Activated CD4-positive, alpha-beta T cell treated with anti-CD3 and anti-CD28 coated beads, Interleukin-2, amount 50 U/mL, for 1 hour (primary cell): ENCODE measurements at regions not wholly inside any gene's neighbourhood (a gene's known extent, or its start where the extent isn't known, plus 50 kb on each side); places are given as distances from the start of the nearest gene placed in this dataset.

Experiments used
- DNase-seq: peaks from one replicate; pipeline ENCODE4 v3.0.0-alpha.2; 2020

GRCh38 chr2:19746611-19747309, 155.0 kb downstream of the TTC32 start:
- peak; percentile 1 for DNase-seq

GRCh38 chr2:19746137-19746600, 155.6 kb downstream of the TTC32 start:
- DNase-seq = no peak

- DNase-seq = no peak
These were observed 156.3 kb downstream of the TTC32 start for GRCh38 chr2:19745318-19746136.

- no peak for DNase-seq
These were observed 157.2 kb downstream of the TTC32 start for GRCh38 chr2:19744456-19745199.

- DNase-seq = no peak
These were observed 158.1 kb downstream of the TTC32 start for GRCh38 chr2:19743641-19744040.

- no peak for DNase-seq
These were observed 158.9 kb downstream of the TTC32 start for GRCh38 chr2:19742872-19743271.

GRCh38 chr2:19739256-19739655, 162.5 kb downstream of the TTC32 start:
- no peak for DNase-seq

- no peak for DNase-seq
These were observed 163.1 kb downstream of the TTC32 start for GRCh38 chr2:19738707-19739106.

GRCh38 chr2:19736191-19736831, 165.5 kb downstream of the TTC32 start:
- no peak for DNase-seq

GRCh38 chr2:19733951-19734425, 167.8 kb downstream of the TTC32 start:
- no peak for DNase-seq

GRCh38 chr2:19733390-19733789, 168.4 kb downstream of the TTC32 start:
- DNase-seq = no peak

- DNase-seq = no peak
These were observed 169.5 kb downstream of the TTC32 start for GRCh38 chr2:19732255-19732654.

- DNase-seq = no peak
These were observed 170.3 kb downstream of the TTC32 start for GRCh38 chr2:19731515-19731914.

- DNase-seq = no peak
These were observed 170.7 kb downstream of the TTC32 start for GRCh38 chr2:19731037-19731436.

- no peak for DNase-seq
These were observed 173.7 kb downstream of the TTC32 start for GRCh38 chr2:19728125-19728524.

GRCh38 chr2:19725392-19725791, 176.4 kb downstream of the TTC32 start:
- no peak for DNase-seq

GRCh38 chr2:19723021-19723420, 178.8 kb downstream of the TTC32 start:
- no peak for DNase-seq

GRCh38 chr2:19722531-19722971, 179.2 kb downstream of the TTC32 start:
- DNase-seq = no peak

GRCh38 chr2:19720306-19720705, 181.5 kb downstream of the TTC32 start:
- no peak for DNase-seq

GRCh38 chr2:19719540-19719939, 182.2 kb downstream of the TTC32 start:
- DNase-seq = no peak

GRCh38 chr2:19717446-19717845, 184.3 kb downstream of the TTC32 start:
- no peak for DNase-seq

- DNase-seq = no peak
These were observed 186.9 kb downstream of the TTC32 start for GRCh38 chr2:19714926-19715325.

- no peak for DNase-seq
These were observed 188.9 kb downstream of the TTC32 start for GRCh38 chr2:19712850-19713249.
